ENCODE measurements at regions not wholly inside any gene's neighbourhood (a gene's known extent, or its start where the extent isn't known, plus 50 kb on each side); places are given as distances from the start of the nearest gene placed in this dataset.
"Not testable (repeated sequence)": the region's sequence is repeated elsewhere in the genome, so short reads cannot be mapped to it uniquely, and the experiment has no call there.

DNA sequence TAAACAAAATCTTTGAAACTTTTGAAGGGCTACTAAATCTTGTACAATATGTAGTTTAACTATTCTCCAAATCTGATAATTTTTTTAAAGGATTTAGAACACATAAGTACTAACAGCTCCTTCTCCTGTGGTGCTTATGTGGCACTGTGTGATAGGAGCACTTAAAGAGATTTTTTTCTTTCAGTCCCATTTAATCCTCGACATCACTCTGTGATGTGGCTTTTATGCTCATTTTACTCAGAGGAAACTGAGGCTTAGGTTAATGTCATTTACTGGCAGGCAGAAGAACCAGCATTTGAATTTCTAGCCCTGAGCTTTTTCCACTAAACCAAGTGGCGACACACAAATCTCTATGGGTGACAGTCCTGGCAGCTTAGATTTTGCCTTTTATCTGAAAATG is 92.4 kb downstream of the SAMD9 start:
- Histone ChIP-seq H3K27ac (no peak overlapping the region), H3K9me3 (no peaks in the 10 kb centered on the region), H3K4me1 (no peaks in the 10 kb centered on the region), H3K36me3 (no peaks in the 10 kb centered on the region), H3K27me3 (no peaks in the 10 kb centered on the region), H3K4me3 (no peak overlapping the region)
- intact Hi-C loops (cut with DNase I; ENCODE audit: low total_unique reads), result no loop called here
- DNase-seq, result no peak
- WGBS, 5 donors, result 79 to 93% (median 86%) methylated on average over 2 of the region's 2 CpGs
- TF ChIP-seq, protein P1, sequence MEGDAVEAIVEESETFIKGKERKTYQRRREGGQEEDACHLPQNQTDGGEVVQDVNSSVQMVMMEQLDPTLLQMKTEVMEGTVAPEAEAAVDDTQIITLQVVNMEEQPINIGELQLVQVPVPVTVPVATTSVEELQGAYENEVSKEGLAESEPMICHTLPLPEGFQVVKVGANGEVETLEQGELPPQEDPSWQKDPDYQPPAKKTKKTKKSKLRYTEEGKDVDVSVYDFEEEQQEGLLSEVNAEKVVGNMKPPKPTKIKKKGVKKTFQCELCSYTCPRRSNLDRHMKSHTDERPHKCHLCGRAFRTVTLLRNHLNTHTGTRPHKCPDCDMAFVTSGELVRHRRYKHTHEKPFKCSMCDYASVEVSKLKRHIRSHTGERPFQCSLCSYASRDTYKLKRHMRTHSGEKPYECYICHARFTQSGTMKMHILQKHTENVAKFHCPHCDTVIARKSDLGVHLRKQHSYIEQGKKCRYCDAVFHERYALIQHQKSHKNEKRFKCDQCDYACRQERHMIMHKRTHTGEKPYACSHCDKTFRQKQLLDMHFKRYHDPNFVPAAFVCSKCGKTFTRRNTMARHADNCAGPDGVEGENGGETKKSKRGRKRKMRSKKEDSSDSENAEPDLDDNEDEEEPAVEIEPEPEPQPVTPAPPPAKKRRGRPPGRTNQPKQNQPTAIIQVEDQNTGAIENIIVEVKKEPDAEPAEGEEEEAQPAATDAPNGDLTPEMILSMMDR (IDR thresholded peaks at IDR 0.05), result no peak
- TF ChIP-seq POLR2A (IDR thresholded peaks at IDR 0.05) (no peak), EP300 (IDR thresholded peaks at IDR 0.05) (no peak), POLR2AphosphoS5 (IDR thresholded peaks at IDR 0.05) (no peak)

DNA sequence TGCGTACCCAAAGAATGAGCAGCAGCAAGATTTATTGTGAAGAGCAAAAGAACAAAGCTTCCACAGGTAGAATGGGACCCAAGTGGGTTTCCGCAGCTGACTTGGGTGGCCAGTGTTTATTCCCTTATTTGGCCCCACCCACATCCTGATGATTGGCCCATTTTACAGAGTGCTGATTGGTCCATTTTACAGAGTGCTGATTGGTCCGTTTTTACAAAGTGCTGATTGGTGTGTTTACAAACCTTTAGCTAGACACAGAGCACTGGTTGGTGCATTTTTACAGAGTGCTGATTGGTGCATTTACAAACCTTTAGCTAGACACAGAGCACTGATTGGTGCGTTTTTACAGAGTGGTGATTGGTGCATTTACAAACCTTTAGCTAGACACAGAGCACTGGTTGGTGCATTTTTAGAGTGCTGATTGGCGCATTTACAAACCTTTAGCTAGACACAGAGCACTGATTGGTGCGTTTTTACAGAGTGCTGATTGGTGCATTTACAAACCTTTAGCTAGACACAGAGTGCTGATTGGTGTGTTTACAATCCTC is 94.8 kb downstream of the SAMD9 start:
- H3K4me1 ChIP-seq; intact Hi-C loops (cut with DNase I; ENCODE audit: low total_unique reads); H3K36me3 ChIP-seq; DNase-seq; H3K27ac ChIP-seq; H3K4me3 ChIP-seq; H3K9me3 ChIP-seq; H3K27me3 ChIP-seq: not testable (repeated sequence)
- 94 to 98% (median 95%) methylated on average over 6 of the region's 6 CpGs for whole genome bisulfite sequencing, 5 donors

DNA sequence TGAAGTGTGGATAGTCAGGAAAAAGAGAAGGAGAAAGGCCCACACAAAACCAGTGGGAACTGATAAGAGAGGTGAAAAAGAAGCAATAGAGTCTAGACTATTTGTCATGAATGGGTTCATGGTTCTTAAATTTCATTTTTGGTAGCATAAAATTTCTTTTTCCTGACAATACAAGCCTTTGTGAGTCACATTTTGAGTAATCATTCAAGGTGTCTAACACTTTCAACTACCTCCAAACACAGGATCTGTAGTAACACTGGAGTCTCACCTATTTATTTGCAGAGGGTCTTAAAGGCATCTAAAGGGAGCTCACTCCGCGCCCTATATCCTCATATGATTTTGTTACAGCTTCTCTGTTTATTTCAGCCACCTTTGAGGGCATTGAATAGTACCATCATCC is 96.0 kb downstream of the SAMD9 start:
- Histone ChIP-seq H3K9me3 (no peaks in the 10 kb centered on the region), H3K4me1 (no peaks in the 10 kb centered on the region), H3K27me3 (no peaks in the 10 kb centered on the region), H3K27ac (no peak overlapping the region), H3K36me3 (no peaks in the 10 kb centered on the region), H3K4me3 (no peak overlapping the region)
- intact Hi-C loops (cut with DNase I; ENCODE audit: low total_unique reads), result no loop called here
- no peak for DNase-seq
- 65 to 96% (median 94%) methylated on average over 2 of the region's 2 CpGs for WGBS, 5 donors
- TF ChIP-seq POLR2A (IDR thresholded peaks at IDR 0.05) (no peak), POLR2AphosphoS5 (IDR thresholded peaks at IDR 0.05) (no peak), EP300 (IDR thresholded peaks at IDR 0.05) (no peak)
- TF ChIP-seq, protein P1 (IDR thresholded peaks at IDR 0.05), result no peak

DNA sequence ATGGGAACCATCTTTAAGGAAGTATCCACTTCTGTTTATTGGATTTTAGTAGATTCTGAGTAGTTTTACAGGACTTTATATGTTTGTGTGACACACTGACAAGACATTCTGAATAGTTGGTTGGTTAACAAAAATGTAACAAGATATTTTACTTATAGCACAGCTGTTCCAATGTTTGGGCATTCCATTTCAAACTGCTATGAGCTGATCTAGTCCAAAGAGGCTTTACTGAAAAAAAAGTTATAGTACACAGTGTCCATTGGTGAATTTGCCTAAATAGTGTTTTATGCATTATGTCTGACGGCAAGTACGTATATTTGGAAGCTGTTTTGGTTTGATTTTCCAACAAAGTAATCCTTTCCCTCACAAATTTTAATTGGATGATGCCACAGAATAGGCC is 99.1 kb downstream of the SAMD9 start:
- TF ChIP-seq POLR2AphosphoS5 (IDR thresholded peaks at IDR 0.05) (no peak), POLR2A (IDR thresholded peaks at IDR 0.05) (no peak), EP300 (IDR thresholded peaks at IDR 0.05) (no peak)
- TF ChIP-seq, protein P1 (IDR thresholded peaks at IDR 0.05), result no peak
- DNase-seq, result no peak
- H3K9me3 ChIP-seq, result no peaks in the 10 kb centered on the region
- 71 to 93% (median 92%) methylated on average over 2 of the region's 2 CpGs for WGBS, 5 donors
- no peaks in the 10 kb centered on the region for H3K27me3 ChIP-seq
- H3K36me3 ChIP-seq, result no peaks in the 10 kb centered on the region
- no peak overlapping the region for H3K4me3 ChIP-seq
- no peak overlapping the region for H3K27ac ChIP-seq
- H3K4me1 ChIP-seq, result peaks cover 11 to 24% (median 18%) of the 10 kb centered on the region in 4 donors
- intact Hi-C loops (cut with DNase I; ENCODE audit: low total_unique reads), result no loop called here

DNA sequence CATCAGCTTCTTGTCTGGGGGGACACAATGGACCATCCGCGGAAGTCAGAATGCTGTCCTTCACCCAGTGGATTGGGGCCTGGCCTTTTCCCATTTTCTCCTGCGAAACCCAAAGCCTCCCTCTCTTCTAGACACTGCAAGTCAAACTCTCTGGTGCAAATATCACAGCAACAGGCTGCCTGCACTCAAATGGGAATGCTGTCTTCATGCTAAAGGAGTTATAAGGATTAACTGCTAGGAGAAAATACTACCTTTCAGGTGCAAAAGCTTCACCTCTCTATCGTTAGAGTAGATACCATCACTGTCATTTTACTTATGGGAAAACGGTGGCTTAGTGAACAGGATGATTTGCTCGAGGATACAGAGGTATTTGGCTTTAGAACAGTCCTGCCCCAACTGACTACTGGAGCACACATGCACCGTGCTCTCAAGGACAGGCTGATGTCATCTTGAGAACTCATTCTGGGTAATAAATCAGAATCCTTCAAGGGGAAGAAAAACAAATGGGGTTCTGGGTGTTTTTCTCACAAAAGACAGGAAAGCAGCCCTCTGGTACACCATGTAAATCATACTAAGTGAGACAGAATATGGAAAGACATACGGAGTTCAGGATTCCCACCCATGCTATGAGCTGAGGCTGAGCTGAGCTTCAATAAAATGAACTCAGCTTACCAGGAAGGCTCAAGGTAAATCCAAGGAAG is 100.9 kb downstream of the SAMD9 start:
- H3K27me3 ChIP-seq, result no peaks in the 10 kb centered on the region
- H3K9me3 ChIP-seq, result no peaks in the 10 kb centered on the region
- H3K36me3 ChIP-seq, result no peaks in the 10 kb centered on the region
- TF ChIP-seq POLR2A (IDR thresholded peaks at IDR 0.05) (no peak), EP300 (IDR thresholded peaks at IDR 0.05) (no peak), POLR2AphosphoS5 (IDR thresholded peaks at IDR 0.05) (no peak)
- TF ChIP-seq, protein P1 (IDR thresholded peaks at IDR 0.05), result no peak
- H3K27ac ChIP-seq, result no peak overlapping the region
- H3K4me3 ChIP-seq, result no peak overlapping the region
- intact Hi-C loops (cut with DNase I; ENCODE audit: low total_unique reads), result no loop called here
- DNase-seq, result no peak
- H3K4me1 ChIP-seq, result peaks cover 11 to 24% (median 18%) of the 10 kb centered on the region in 4 donors
- WGBS, 5 donors, result 77 to 88% (median 80%) methylated on average over 8 of the region's 8 CpGs

Measured in stomach (tissue), 8 donors.